Activated gamma-delta T cell treated with Interleukin-2 at 50 U/mL for 16 hours (primary cell): ENCODE measurements at regions not wholly inside any gene's neighbourhood (a gene's known extent, or its start where the extent isn't known, plus 50 kb on each side); places are given as distances from the start of the nearest gene placed in this dataset.
A peak's percentile ranks its signal among the peaks of the same experiment; 100 is the strongest.

Experiments
- DNase-seq: peaks from one replicate; pipeline ENCODE4 v3.0.0-alpha.2; 2020

DNA sequence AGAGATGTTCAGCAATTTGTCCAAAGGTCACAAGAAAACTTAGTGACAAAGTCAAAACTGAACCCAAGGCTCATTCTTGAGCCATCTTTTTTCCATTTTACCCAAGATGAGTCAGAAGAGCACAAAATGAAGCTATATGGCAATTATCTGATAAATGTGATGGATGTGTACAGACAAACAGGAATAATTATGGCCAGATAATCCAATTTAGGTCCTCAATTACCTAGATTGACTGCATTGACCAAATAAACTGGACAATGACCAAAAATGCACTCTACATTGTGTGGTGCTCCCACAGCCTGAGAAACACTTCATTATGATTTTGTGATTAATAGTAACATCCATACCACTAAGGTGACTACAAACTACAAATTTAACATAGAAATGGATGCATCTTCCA lies 1105.8 kb downstream of the IGSF11 start:
- no peak for DNase-seq

GRCh38 chr3:117932441-117932840 lies 1102.2 kb downstream of the IGSF11 start:
- DNase-seq: no peak

DNA sequence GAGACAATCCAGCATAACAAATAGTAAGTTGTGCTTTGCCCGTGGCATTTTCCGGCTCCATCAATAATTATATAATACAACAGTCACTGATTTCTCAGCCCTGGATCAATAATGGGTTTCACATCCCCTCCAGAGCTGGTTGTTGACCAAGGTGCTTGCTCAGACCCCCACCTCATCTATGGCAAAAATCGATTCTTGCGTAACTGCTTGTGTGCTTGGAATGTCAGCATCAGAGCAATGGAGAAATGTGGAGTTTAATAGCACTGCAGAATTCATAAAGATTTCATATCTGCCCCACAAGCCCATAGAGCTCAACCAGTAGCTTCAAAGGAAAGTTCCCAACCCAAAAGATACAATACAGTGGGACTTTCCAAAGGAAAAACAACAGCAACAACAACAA lies 1098.5 kb downstream of the IGSF11 start:
- DNase-seq: no peak

- DNase-seq: no peak
Observed at GRCh38 chr3:117938974-117939373, 1095.7 kb downstream of the IGSF11 start.

DNA sequence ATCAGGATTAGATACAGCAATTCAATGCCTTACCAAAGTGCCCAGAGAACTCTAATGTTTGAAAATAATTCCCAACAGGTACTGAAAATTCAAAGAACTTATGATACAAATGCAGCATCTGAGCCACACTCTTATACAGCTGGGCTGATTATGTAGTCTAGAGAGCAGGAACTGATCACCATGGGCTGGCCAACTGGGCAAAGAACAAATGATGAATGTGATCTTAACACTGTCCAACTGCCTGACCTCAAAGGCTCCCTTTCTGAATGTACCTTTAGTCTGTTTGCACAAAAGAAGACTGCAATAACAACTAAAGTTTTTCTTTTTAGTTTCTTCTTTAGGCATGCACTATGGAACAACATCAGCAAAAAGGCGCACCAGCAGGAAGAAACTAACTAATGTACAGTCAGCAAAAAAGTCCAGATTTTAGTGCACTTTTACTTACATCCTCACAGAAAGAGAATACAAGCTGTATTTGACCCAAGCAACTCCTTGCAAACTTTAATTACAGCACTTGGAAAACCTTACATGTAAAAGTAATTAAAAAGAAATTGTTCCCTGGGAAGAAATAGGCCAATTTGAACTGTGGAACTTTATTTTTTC lies 1095.1 kb downstream of the IGSF11 start:
- DNase-seq: no peak

GRCh38 chr3:117941015-117941414 lies 1093.6 kb downstream of the IGSF11 start:
- no peak for DNase-seq

- no peak for DNase-seq
Observed at GRCh38 chr3:117941756-117942155, 1092.9 kb downstream of the IGSF11 start.

DNA sequence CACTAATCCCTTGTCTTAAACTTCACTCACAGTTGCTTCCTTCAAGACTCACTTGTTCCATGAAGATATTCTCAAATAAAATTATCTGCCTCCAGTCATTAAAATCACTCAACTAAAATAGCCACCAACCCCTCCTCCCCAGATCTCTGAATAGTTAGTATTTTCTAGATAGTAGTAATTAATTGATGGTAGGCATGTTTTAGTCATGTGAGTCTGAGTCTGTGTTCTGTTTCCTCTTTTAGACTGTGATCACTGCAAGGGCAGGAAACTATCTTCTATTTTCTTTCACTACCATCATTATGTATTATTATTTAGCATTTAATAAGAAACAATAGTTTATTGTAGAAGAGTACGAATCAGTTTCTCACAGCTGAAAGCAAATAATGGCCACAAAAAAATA lies 1080.5 kb downstream of the IGSF11 start:
- no peak for DNase-seq

DNA sequence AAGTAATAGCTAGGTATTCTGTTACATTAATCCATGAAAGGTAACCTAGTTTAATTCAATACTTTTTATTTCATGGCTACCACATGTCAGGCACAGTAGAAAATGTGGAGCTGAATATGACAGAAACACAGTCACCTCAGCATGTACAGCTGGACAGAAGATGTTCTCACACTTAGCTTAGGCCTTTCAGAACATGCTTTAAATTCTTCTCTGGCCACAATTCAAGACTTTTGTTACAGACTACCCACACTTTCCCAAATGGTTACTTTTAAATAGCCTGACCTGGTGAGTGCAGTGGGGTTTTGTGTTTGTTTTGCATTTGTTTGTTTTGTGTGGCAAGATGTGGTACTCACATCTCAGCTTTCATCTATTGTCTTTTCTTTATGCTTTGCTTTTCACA lies 1079.5 kb downstream of the IGSF11 start:
- DNase-seq: no peak

GRCh38 chr3:117958027-117958426 lies 1076.6 kb downstream of the IGSF11 start:
- no peak for DNase-seq

DNA sequence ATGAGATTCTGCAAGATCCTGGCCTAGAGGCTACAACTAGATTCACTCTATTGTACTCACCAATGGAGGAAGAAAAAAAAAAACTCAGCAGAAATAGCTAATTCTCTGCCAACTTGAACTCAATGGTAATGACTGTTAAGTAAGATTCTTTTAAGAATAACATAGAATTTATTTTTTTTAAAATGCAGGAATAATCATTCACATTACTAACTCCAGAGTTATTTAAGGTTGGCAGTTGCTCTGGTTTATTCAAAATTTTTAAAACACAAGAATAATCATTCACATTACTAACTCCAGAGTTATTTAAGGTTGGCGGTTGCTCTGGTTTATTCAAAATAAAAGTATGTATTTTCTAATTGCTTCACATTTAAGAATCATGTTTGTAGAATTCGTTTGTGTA lies 1071.9 kb downstream of the IGSF11 start:
- DNase-seq: no peak

DNA sequence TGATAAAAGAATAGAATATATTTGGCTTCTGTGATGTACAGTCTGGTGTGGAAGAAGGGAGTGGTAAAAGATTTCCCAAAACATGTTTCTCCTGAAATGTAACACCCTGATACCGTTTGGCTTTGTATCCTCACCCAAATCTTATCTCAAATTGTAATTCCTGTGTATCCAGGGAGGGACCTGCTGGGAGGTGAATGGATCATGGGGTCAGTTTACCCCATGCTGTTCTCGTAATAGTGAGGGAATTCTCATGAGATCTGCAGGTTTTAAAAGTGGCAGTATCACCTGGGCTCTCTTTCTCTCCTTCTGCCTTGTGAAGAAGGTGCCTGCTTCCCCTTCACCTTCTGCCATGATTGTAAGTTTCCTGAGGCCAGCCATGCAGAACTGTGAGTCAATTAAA lies 1070.8 kb downstream of the IGSF11 start:
- no peak for DNase-seq

DNA sequence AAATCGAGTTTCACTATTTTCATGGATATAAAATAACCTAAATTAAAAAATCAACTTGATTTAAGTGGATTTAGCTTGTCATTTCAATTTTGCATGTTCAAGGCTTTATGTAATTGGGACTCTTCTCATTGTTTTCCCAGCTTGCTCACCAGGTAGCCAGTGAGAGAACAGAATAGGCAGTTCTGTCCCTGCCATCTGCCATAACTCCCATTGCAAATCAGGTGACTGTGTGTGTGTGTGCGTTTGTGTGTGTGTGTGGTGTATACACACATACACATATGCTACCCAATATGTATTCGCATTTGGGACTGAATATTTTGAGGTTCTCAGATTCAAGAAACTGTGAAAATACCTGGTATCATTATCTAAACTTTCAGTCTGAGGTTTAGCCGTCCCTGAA lies 1069.8 kb downstream of the IGSF11 start:
- DNase-seq: no peak

- no peak for DNase-seq
Observed at GRCh38 chr3:117977504-117978228, 1057.0 kb downstream of the IGSF11 start.

DNA sequence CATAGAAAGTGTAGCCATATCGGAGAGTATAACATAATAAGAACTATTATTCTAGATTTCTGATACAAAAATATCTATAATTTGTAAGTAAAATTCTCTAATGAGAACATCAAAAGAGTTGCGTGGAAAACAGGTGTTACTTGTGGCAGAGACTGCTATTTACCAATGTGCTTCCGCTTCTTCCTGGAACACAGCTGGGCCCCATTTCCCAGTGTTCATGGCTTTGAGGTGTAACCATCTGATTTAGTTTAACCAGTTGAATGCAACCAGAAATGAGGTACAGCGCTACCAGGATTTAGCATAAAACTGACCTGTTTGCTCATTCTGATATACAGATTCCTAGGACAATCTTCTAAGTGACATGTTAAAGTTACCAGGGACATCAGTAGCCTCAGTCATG lies 1055.2 kb downstream of the IGSF11 start:
- no peak for DNase-seq

- DNase-seq: no peak
Observed at GRCh38 chr3:117987256-117987655, 1047.4 kb downstream of the IGSF11 start.

DNA sequence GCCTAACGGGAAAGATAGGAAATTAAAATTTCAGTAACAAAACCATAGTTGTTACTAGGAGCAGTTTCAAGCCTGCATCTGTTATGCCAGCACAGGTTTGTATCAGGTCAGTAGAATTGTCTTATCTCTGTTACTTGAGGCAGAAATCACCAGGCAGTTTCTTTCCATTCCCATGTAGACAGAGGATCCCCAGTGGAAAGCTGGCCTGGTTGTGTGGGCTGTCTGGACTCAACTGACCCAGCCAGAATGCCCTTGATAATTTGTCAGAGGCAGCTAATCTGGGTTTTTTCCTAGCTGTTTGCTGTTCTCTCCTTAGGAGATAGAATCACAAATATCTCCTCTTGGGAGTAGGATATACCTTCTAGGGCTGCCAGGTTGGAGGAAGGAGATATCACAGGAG lies 1044.7 kb downstream of the IGSF11 start:
- no peak for DNase-seq

GRCh38 chr3:117990627-117991026 lies 1044.0 kb downstream of the IGSF11 start:
- no peak for DNase-seq

GRCh38 chr3:117995842-117996437 lies 1038.7 kb downstream of the IGSF11 start:
- DNase-seq: no peak

DNA sequence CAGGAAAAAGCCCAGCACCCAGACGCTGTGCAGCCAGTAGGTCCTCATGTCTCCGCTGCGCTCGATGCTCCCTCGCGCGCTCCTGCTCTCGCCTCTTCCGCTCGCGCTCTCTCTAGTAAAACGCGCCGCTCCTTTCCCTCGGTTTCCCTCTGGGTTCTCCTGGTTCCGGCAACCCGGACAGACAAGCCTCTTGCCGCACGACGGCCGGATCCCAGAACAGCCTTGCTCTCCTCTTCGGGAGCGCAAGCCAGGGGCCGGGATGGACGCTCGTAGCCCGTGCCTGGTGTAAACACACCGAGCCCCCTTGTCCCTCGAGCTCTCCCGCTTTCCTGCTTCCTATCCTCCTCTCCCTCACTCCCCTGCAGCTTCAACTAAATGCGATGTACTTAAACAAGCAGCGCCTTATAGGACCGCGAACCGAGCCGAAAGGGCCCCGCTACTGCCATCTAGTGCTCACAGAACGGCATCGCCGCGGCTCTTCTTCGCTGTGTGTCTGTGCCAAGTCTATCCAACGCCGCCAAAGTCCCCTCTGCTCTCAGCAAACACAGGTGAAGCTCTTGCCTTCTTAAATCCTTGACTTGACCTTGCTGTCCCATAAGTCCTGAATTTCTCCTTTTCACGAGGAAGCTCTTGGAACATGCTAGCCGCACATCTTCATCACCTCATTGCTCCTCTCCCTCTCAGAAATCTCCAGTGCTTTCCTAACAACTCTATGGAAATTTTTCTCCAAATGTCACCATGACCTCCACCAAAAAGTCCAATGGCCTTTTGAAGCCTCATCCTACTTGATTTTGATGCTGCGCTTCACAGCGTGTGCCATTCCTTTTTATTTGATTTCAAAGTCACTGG lies 1037.2 kb downstream of the IGSF11 start:
- DNase-seq: peak; percentile 4

- no peak for DNase-seq
Observed at GRCh38 chr3:117998071-117998470, 1036.6 kb downstream of the IGSF11 start.

- DNase-seq: no peak
Observed at GRCh38 chr3:118000219-118000618, 1034.4 kb downstream of the IGSF11 start.

DNA sequence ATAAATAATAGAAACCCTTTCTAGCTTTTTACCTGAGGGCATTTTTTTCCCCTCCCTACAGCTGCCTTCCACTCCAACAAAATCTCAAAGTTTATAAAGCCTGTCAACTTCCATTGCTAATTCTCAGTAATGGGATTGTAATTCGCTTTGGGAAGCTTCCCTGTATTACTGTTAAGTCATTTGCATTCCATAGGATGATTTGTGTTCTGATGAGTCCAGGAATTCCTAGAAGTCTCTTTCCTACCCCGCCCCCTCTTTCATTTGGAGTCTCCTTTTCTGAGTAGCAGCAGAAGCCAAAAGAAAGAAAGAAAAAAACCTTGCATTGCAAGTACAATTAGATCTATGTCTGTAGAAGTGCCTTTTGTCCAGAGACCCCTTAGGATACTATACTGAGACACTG lies 1033.3 kb downstream of the IGSF11 start:
- no peak for DNase-seq

GRCh38 chr3:118011910-118012309 lies 1022.7 kb downstream of the IGSF11 start:
- DNase-seq: no peak
